ENCODE measurements at regions not wholly inside any gene's neighbourhood (a gene's known extent, or its start where the extent isn't known, plus 50 kb on each side); places are given as distances from the start of the nearest gene placed in this dataset.
"Not testable (repeated sequence)": the region's sequence is repeated elsewhere in the genome, so short reads cannot be mapped to it uniquely, and the experiment has no call there.

DNA sequence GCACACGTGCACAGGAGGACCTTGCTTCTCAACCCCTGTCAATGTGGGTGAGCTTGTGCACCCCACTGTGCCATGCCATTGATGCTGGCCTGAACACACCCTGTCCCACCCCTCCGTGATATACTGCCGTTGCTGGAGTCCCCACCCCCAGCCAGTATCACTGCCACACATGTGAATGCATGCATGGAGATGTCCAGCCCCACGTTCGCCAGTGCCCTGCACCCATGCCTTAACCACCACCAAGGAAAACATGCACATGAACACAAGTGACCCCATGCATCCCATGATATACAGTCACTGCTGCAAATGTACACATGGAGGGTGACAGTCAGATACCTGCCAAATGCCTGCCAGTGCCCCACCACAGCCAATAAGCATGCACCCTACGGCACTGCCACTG, 692.5 kb upstream of the ZWINT start:
- DNase-seq (ENCODE audit: low spot score) = no peak
- Mint-ChIP-seq H3K27me3 (ENCODE audit: insufficient read depth) (no peaks in the 10 kb centered on the region), H3K9me3 (peaks cover 13% of the 10 kb centered on the region), H3K4me1 (ENCODE audit: low read depth) (no peaks in the 10 kb centered on the region), H3K36me3 (ENCODE audit: low read depth) (no peaks in the 10 kb centered on the region), H3K4me3 (no peak overlapping the region), H3K27ac (no peak overlapping the region)
- intact Hi-C loops (cut with micrococcal nuclease) = no loop called here

DNA sequence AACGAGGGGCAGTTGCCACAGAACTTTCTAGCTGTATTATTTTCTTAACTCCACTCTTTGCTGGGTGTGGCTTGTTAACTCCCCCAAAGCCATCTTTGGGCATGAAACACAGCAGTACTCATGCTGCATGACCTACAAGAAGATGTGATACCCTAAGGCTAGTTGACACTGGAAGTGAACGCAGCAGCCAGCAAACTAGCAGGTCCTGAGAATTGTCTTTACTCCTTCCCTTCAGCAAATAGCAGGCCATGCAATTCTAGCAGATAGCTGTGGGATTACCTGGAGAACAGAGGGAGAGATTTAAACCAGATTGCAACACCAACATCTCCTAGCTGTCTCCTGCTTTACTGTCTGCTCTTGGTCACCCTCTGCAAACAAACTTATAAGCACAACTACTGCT, 688.0 kb upstream of the ZWINT start:
- Mint-ChIP-seq H3K27ac (no peak overlapping the region), H3K27me3 (ENCODE audit: insufficient read depth) (no peaks in the 10 kb centered on the region), H3K4me3 (no peak overlapping the region), H3K9me3 (peaks cover 10% of the 10 kb centered on the region), H3K36me3 (ENCODE audit: low read depth) (no peaks in the 10 kb centered on the region), H3K4me1 (ENCODE audit: low read depth) (no peaks in the 10 kb centered on the region)
- intact Hi-C loops (cut with micrococcal nuclease) = no loop called here
- DNase-seq (ENCODE audit: low spot score) = no peak

DNA sequence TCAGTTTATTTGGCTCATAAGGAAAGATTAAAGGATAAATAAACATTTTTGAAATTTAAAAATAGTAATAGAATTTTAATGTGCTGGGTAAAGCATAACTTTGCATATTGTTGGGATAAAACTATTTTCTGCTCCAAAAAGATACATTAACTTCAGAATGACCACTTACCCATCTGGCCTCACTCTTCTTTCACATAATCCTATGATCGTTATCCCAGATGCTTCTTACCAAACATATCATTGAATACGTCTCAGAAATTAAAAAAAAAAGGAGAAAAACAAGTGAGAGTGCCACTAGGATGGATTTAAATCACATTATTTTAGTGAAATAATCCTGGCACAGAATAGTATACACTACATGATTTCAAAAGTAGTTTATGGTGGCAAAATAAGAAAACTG, 677.5 kb upstream of the ZWINT start:
- no peaks in the 10 kb centered on the region for H3K27me3 Mint-ChIP-seq (ENCODE audit: insufficient read depth)
- DNase-seq (ENCODE audit: low spot score) = no peak
- H3K36me3 Mint-ChIP-seq (ENCODE audit: low read depth) = no peaks in the 10 kb centered on the region
- no peak overlapping the region for H3K27ac Mint-ChIP-seq
- peaks cover 1% of the 10 kb centered on the region for H3K9me3 Mint-ChIP-seq
- intact Hi-C loops (cut with micrococcal nuclease) = no loop called here
- H3K4me3 Mint-ChIP-seq = no peak overlapping the region
- no peaks in the 10 kb centered on the region for H3K4me1 Mint-ChIP-seq (ENCODE audit: low read depth)

DNA sequence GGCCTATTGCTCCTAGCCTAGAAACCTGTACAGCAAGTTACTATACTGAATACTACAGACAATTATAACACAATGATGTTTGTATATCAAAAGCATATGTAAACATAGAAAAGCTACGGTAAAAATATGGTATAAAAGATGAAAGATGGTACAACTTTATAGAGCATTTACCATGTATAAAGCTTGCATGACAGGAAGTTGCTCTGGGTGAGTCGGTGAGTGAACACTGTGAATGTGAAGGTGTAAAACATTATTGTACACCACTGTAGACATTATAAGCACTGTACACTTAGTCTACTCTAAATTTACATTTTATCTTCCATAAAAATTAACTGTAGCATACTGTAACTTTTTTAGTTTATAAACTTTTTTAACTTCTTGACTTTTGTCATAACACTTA, 674.3 kb upstream of the ZWINT start:
- H3K4me3 Mint-ChIP-seq = no peak overlapping the region
- intact Hi-C loops (cut with micrococcal nuclease) = no loop called here
- no peak overlapping the region for H3K27ac Mint-ChIP-seq
- H3K9me3 Mint-ChIP-seq = peaks cover 17% of the 10 kb centered on the region
- H3K36me3 Mint-ChIP-seq (ENCODE audit: low read depth) = no peaks in the 10 kb centered on the region
- no peak for DNase-seq (ENCODE audit: low spot score)
- no peaks in the 10 kb centered on the region for H3K27me3 Mint-ChIP-seq (ENCODE audit: insufficient read depth)
- H3K4me1 Mint-ChIP-seq (ENCODE audit: low read depth) = no peaks in the 10 kb centered on the region

DNA sequence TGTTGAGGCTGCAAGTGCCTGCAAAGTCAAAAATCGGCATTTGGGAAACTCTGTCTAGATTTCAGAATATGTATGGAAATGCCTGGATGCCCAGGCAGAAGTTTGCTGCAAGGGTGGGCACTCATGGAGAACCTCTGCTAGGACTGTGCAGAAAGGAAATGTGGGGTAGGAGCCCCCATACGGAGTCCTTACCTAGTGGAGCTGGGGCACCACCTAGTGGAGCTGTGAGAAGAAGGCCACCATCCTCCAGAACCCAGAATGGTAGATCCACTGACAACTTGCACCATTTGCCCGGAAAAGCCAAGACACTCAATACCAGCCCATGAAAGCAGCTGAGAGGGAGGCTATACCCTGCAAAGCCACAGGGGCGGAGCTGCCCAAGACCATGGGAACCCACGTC, 671.2 kb upstream of the ZWINT start:
- H3K36me3 Mint-ChIP-seq (ENCODE audit: low read depth); H3K27ac Mint-ChIP-seq; DNase-seq (ENCODE audit: low spot score); H3K4me1 Mint-ChIP-seq (ENCODE audit: low read depth); H3K4me3 Mint-ChIP-seq; intact Hi-C loops (cut with micrococcal nuclease); H3K27me3 Mint-ChIP-seq (ENCODE audit: insufficient read depth): not testable (repeated sequence)
- H3K9me3 Mint-ChIP-seq = peaks cover 26% of the 10 kb centered on the region

DNA sequence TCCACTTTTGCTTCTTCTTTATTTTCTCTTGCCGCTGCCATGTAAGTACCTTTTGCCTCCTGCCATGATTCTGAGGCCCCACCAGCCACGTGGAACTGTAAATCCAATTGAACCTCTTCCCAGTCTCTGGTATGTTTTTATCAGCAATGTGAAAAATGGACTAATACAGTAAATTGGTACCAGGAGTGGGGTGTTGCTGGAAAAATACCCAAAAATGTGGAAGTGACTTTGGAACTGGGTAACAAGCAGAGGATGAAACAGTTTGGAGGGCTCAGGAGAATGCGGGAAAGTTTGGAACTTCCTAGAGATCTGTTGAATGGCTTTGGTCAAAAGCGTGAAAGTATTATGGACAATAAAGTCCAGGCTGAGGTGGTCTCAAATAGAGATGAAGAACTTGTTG, 670.3 kb upstream of the ZWINT start:
- Mint-ChIP-seq H3K4me1 (ENCODE audit: low read depth) (no peaks in the 10 kb centered on the region), H3K9me3 (peaks cover 26% of the 10 kb centered on the region), H3K4me3 (no peak overlapping the region), H3K36me3 (ENCODE audit: low read depth) (no peaks in the 10 kb centered on the region), H3K27me3 (ENCODE audit: insufficient read depth) (no peaks in the 10 kb centered on the region), H3K27ac (no peak overlapping the region)
- intact Hi-C loops (cut with micrococcal nuclease) = no loop called here
- no peak for DNase-seq (ENCODE audit: low spot score)

DNA sequence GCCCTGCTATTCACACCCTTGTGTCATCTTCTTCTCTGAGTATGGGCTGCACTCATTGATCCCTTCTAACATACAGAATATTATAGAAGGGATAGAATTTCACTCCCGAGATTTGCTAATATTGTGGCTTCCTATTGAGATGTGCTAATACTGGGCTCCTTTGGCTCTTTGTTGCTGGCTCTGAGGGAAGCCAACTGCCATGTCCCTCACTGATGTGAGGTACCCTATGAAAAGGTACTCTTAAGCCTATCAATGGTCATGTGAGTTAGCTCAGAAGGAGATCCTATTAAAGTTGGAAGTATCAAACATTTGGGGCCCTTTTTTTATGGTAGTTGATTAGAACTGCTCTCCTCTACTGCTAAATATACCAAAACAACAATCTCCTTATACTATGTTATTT, 665.2 kb upstream of the ZWINT start:
- H3K4me3 Mint-ChIP-seq = no peak overlapping the region
- H3K4me1 Mint-ChIP-seq (ENCODE audit: low read depth) = no peaks in the 10 kb centered on the region
- no peaks in the 10 kb centered on the region for H3K36me3 Mint-ChIP-seq (ENCODE audit: low read depth)
- DNase-seq (ENCODE audit: low spot score) = no peak
- intact Hi-C loops (cut with micrococcal nuclease) = no loop called here
- H3K27me3 Mint-ChIP-seq (ENCODE audit: insufficient read depth) = no peaks in the 10 kb centered on the region
- no peak overlapping the region for H3K27ac Mint-ChIP-seq
- H3K9me3 Mint-ChIP-seq = peaks cover 22% of the 10 kb centered on the region

DNA sequence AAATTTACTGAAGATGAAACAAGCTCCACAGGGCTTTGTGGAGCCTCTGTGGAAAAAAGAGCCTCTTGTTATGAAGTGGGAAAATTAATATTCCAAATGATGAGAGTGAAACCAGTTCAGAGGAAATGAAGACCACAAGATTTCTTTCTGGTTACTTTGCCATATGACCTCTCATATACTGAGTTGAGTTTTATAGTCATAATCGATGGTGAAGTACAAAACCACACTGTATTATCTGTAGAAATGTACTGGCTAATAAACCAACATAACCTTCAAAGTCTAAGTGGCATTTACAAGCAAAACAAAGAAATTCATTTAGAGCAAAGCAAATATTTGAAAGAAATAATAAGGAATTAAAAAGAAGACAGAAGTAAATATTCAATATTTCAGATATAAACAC, 662.6 kb upstream of the ZWINT start:
- Mint-ChIP-seq H3K36me3 (ENCODE audit: low read depth) (no peaks in the 10 kb centered on the region), H3K9me3 (peaks cover 6% of the 10 kb centered on the region)

DNA sequence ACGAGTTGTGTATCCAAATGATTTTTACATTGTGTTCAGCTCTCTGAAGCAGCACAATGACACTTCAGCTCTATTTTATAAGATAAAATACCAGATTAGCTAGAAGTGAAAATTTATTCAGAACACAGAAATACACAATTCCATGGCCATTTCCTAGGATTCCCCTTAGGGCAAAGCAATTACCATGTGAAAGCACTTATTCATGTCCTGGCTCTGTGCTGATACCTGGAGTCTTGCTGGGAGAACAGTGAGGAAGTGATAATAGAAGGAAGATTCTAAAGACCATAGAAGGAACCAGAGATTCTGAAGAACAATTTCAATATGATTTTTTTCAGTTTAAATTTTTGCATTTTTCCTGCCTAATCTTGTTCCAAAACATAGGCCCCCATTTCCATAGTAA, 657.4 kb upstream of the ZWINT start:
- H3K4me1 Mint-ChIP-seq (ENCODE audit: low read depth) = no peaks in the 10 kb centered on the region
- intact Hi-C loops (cut with micrococcal nuclease) = no loop called here
- H3K9me3 Mint-ChIP-seq = peaks cover 9% of the 10 kb centered on the region
- no peaks in the 10 kb centered on the region for H3K27me3 Mint-ChIP-seq (ENCODE audit: insufficient read depth)
- DNase-seq (ENCODE audit: low spot score) = no peak
- no peak overlapping the region for H3K27ac Mint-ChIP-seq
- H3K36me3 Mint-ChIP-seq (ENCODE audit: low read depth) = no peaks in the 10 kb centered on the region
- H3K4me3 Mint-ChIP-seq = no peak overlapping the region

More for the DNA sequence above, 662.6 kb upstream of the ZWINT start:
- intact Hi-C loops (cut with micrococcal nuclease) = no loop called here
- no peak for DNase-seq (ENCODE audit: low spot score)
- Mint-ChIP-seq H3K4me3 (no peak overlapping the region), H3K27me3 (ENCODE audit: insufficient read depth) (no peaks in the 10 kb centered on the region), H3K4me1 (ENCODE audit: low read depth) (no peaks in the 10 kb centered on the region), H3K27ac (no peak overlapping the region)

DNA sequence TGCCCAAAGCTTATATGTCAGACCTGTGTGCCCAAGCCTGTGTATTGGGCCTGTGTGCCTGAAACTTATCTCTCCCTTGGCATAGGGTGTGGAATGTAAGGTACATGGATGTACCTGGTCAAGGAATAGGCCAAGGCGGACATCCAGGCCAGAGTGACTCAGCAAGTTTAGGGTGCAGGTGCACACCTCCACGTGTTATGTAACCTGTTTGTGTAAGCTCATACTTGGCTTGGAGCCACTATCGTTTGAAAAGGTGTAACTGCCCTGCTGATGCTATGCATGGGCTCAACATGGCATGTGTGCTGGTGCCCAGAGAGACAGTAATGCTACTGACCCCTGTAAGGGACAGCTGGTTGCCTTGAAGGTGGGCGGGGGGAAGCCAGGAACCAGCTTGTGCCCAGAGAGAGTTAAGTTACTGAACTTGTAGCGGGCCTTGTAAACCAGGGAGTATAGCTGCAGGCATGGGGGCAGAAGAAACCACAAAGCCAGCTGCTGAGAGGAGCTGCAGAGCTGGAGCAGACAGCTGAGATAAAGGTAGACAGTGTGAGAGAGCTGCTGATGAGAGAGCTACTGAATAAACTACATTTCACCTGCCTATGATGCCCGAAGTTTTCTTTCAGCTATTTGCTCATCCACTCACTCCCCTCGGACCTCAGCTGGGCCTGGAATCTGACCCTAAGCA, 656.4 kb upstream of the ZWINT start:
- H3K36me3 Mint-ChIP-seq (ENCODE audit: low read depth) = no peaks in the 10 kb centered on the region
- no peaks in the 10 kb centered on the region for H3K27me3 Mint-ChIP-seq (ENCODE audit: insufficient read depth)
- H3K9me3 Mint-ChIP-seq = peaks cover 9% of the 10 kb centered on the region
- H3K4me3 Mint-ChIP-seq = no peak overlapping the region
- H3K4me1 Mint-ChIP-seq (ENCODE audit: low read depth) = no peaks in the 10 kb centered on the region
- intact Hi-C loops (cut with micrococcal nuclease) = no loop called here
- no peak overlapping the region for H3K27ac Mint-ChIP-seq
- no peak for DNase-seq (ENCODE audit: low spot score)

DNA sequence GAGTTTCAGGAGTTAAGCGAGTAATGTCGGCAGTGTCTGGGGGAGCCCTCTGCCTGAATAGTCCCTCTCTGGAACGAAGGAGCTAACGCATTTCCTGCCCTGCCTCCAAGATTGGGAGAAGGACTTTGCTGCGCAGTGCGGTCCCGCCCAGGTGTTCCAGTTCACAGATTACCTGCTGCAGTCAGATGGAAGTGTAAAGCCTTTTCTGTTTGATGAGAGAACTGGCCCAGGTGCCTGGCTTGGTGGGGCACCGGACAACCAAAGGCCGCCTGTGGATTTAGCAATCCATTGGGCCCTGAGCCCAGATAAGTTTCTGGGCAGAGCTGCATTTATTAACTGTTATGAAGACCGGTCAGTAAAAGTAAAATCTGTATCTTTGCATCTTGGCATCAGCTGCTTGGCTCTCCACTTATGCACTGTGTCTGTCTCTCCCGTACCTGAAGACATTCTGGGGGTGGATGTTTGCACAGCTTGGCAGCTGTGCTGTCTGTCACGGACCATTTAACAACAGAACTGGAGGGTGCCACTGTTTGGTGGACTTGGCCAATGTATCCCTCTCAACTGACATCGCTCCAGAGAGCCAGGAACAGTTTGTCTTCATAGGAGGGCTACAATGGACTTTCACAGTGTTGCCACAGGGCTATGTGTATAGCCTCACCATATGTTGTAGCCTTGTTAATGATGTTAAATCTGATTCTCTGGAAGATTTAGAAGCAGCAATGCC, 654.7 kb upstream of the ZWINT start:
- Mint-ChIP-seq H3K27ac (no peak overlapping the region), H3K36me3 (ENCODE audit: low read depth) (no peaks in the 10 kb centered on the region), H3K4me1 (ENCODE audit: low read depth) (no peaks in the 10 kb centered on the region), H3K9me3 (peaks cover 4% of the 10 kb centered on the region), H3K4me3 (no peak overlapping the region), H3K27me3 (ENCODE audit: insufficient read depth) (no peaks in the 10 kb centered on the region)
- DNase-seq (ENCODE audit: low spot score) = no peak
- intact Hi-C loops (cut with micrococcal nuclease) = no loop called here

DNA sequence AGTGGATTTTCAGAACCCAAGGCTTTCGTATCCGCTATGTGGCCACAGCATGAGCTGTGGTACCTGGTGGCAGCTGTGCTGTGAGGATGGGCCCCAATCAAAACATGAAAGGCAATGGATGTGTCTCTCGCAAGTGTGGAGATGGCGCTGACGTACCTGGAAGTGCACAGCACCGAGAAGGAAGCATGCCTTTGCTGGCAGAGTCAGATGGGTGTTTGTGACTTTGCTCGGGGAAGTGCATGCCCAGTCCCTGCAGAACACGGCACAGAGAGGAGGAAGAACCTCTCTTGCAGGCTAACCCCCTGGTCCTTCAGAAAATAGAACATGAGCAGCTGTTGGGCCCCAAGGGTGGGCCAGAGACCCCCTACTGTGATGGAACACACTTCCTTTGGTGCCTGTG, 654.1 kb upstream of the ZWINT start:
- Mint-ChIP-seq H3K36me3 (ENCODE audit: low read depth) (no peaks in the 10 kb centered on the region), H3K4me1 (ENCODE audit: low read depth) (no peaks in the 10 kb centered on the region), H3K27me3 (ENCODE audit: insufficient read depth) (no peaks in the 10 kb centered on the region), H3K9me3 (peaks cover 4% of the 10 kb centered on the region), H3K27ac (no peak overlapping the region), H3K4me3 (no peak overlapping the region)
- DNase-seq (ENCODE audit: low spot score) = no peak
- intact Hi-C loops (cut with micrococcal nuclease) = no loop called here

DNA sequence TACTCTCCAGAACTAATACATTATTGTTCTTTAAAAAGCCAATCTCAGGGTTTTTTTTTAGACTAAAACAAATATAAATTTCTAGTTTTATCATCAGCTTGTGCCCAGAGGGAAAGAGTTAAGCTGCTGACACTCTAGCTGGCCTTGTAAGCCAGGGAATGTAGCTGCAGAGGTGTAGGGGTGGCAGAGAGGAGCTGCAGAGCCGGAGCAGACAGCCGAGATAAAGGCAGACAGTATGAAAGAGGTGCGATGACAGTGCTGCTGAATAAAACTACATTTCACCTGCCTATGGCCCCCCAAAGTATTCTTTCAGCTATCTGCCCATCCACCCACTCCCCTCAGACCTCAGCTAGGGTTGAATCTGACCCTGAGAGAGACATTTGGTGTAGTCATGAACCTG, 653.7 kb upstream of the ZWINT start:
- no peaks in the 10 kb centered on the region for H3K4me1 Mint-ChIP-seq (ENCODE audit: low read depth)
- H3K27ac Mint-ChIP-seq = no peak overlapping the region
- H3K4me3 Mint-ChIP-seq = no peak overlapping the region
- no peak for DNase-seq (ENCODE audit: low spot score)
- peaks cover 7% of the 10 kb centered on the region for H3K9me3 Mint-ChIP-seq
- no peaks in the 10 kb centered on the region for H3K27me3 Mint-ChIP-seq (ENCODE audit: insufficient read depth)
- H3K36me3 Mint-ChIP-seq (ENCODE audit: low read depth) = no peaks in the 10 kb centered on the region
- intact Hi-C loops (cut with micrococcal nuclease) = no loop called here

DNA sequence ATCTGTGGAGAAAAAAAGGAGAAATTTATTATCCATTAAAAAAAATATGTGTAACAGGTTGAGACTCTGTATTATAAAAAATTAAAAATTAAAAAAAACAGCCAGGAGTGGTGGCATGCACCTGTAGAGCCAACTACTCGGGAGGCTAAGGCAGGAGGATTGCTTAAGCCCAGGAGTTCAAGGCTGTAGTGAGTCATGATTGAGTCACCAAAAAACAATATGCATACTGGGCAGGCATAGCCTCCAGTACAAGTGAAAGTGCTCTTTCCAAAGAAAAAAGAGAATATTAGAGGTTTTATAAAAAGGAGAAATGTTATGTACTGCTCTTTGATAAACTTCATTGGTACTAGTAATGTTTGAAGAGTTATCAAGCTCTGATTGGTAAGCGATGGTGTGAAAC, 647.1 kb upstream of the ZWINT start:
- Mint-ChIP-seq H3K4me3 (no peak overlapping the region), H3K27ac (no peak overlapping the region), H3K4me1 (ENCODE audit: low read depth) (no peaks in the 10 kb centered on the region), H3K27me3 (ENCODE audit: insufficient read depth) (no peaks in the 10 kb centered on the region), H3K9me3 (peaks cover 13% of the 10 kb centered on the region), H3K36me3 (ENCODE audit: low read depth) (no peaks in the 10 kb centered on the region)
- no peak for DNase-seq (ENCODE audit: low spot score)
- intact Hi-C loops (cut with micrococcal nuclease) = no loop called here
